Activated CD4-positive, alpha-beta T cell treated with anti-CD3 and anti-CD28 coated beads for 4 hours (primary cell): ENCODE measurements at regions not wholly inside any gene's neighbourhood (a gene's known extent, or its start where the extent isn't known, plus 50 kb on each side); places are given as distances from the start of the nearest gene placed in this dataset.

Experiments
- DNase-seq, 2 donors: peaks; one replicate each; pipeline ENCODE4 v3.0.0-alpha.2; 2020

DNA sequence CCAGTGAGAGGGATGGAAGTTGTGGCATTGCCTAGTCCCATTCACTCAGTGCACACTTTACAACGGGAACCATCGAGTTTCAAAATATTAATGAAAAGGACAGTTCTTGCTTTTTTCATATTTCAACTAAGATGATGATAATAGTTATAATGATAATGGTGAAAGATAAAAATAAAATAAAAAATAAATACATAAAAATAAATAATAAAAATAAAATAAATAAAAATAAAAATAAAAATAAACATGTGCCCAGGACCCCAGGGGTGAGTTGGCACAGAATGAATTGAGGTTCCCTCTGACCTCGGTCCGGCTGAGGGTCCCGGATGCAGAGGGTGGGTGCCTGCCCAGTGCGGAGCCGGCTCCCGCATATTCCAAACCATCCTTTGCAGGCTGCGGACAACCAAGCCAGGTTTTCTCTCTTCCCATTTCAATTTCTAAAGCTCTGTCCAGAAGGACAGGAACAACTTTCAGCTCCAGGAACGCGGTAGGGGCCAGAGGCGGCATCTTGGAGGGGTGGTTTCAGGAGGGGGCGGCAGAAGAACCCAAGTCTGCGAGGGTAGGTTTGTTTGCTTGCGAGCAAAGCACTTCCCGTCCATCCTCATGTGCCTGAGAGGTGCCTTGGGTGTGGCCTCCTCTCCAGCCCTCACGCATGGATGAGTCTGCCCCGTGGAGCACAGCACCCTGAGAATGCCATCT lies 236.8 kb downstream of the DLL1 start:
- no peak for DNase-seq

DNA sequence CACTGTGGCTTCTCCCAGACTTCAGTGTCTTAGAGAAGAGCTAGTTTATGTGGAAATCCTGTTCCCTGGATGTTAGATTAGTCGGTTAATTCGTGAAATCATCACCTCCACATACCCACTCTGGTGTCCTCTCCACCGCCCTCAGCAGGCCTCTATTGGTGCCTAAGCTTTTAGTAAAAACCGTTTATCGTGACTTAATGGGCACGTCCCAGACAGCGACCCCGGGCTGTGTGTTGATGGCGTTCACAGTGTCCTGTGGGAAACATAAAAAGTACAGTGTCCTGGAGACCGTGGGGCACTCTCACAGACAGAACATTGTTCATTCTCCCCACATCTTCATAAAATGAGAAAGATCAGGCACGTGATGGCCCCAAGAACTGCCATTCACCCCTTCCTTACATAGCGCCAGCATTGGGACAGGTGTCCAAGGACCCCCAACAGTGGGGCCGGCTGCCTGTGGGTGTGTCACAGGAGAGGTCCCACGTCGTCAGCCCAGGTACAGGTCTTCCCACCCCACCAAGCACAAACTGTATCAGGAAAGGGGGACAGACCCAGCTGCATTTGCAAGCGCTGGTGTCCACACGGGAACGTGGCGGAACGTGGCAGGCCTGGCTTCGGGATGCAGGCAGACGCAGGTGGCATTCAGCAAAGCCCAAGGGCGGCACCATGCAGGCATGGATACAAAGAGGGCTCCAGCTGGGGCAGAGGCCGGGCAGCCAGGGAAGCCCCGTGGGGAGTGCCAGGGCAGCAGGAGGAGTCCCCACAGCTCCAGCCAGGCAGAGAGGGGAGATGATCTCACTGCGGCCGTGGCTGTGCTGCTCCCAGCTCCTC lies 237.7 kb downstream of the DLL1 start:
- DNase-seq, result no peak

DNA sequence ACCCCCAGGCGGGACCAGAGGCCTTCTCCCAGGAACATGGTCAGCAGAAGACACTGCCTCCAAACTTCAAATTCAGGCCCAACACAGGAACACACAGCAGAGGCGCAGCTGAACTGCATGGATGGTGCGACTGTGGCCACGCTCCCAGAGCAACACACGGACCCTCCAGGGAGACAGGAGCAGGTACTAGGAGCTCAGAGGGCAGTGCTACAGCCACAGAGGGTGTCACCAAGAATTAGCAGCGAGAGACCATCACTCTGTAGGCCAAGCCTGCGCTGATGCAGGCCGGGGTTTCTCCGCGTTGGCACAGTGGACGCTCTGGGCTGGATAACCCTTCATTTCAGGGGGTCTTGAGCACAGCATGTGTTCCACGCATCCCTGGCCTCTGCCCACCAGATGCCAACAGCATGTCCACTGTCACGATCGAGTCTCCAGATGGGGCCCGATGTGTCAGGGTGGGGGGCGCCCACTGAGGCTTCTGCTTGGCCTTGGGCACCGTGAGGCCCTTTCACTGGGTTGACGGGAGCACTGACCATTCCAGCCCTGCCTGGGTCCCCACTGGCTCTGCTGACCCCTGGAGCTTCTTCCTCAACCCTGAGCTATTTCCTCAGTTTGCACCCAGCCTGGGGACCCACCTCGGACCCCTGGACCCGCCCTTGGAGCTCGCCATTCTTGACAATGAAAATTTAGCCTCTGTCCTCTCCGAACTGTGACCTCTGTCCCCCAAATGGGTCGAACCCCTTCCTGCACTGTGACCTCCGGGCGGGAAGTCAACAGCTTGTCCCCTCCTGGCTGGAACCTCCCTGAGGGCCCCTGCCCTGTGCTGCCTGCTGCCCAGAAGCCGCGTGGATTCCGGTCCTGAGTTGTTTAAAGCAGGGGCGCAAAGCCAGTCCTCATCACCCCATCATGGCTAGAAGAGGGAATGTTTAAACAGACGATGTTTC lies 239.4 kb downstream of the DLL1 start:
- DNase-seq, result no peak

DNA sequence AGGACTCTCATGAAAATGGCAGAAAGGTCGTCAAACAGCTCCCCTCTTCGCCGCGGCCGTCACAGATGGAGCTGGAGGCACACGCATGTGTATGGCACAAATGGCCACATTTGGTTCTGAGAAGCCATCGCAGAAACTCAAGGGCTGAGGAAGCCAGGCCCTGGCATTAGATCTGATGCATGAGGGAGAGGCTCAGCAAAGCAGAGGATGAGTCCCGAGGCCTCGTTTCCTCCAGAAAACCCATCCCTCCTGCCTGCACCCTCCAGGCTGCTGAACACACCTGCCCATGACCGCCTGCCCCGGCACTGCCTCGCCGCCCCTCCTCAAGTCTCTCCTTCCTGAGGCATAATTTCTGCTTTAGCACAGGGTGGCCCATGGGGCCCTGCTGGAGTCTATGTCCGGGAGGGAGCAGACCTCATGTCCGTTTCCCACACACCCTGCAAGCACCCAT lies 240.3 kb downstream of the DLL1 start:
- no peak for DNase-seq

DNA sequence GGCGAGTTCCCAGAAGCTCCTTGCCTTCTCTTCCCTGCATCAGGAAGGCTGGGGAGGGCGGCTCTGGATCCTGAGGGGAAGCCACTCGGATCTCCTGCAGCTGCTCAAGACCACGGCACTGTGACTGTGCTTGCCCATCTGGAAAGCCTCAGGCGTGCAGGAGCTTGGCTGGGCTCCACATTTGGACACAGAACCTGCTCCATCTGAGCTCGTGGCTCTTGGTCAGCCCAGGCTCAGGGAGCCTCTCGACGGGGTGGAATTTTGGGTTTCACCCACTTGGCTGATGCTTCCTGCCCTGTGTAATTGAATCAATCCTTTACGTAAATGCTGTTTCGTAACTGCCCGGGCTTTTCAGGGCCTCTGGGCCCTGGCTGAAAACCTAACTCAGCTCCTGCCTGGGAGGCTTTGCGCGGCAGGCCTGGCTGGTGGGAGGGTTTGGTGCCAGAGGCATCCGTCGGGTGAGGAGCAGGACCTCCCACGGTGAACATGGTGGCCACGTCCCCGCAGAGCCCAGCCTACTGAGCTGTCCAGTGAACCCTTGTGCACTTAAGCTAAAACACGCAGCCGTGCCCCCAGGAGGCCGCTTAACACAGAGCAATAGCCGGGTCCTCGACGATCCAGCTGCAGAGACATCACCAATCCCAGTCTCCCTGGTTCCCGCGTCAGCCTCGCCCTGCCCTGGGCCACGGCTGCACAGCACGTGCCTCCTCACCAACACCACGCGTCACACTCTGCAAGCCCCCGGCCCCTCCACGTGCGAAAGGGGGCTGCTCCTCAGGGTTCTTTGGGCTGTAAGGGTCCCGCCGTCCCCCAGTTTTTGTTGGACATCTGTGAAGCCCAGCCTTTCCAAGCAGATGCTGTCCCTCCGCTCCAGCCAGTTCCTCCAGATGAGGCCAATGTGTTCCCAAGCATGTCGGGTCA lies 241.0 kb downstream of the DLL1 start:
- DNase-seq, result no peak

DNA sequence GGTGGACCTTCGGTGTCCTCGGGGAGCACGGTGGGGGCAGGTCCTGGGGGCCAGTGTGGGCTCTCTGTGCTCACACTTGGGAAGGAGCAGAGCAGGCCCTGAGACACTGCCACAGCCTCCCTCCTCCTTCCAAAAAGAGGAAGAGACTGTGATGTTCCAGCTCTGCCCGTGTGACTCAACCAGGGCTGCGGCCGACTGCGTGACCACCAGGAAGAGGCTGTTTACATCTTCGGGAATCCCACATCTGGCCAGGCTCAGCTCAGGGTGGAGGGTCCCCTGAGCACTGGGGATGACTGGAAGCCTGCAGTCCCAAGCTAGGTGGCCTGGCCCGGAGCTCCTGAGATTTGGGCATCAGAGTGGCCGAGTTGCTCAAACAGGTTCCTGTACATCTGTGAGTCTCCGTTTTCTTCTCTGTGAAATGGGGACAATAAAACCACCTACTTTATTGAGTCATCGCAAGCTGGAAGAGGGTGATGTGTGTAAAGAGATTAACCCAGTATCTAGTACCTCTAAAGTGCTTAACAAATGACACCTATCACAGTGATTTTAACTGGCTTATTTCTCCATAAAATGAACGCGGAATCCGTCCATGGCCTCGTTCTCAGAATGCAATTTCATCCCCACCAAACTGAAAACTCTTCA lies 242.1 kb downstream of the DLL1 start:
- no peak for DNase-seq

DNA sequence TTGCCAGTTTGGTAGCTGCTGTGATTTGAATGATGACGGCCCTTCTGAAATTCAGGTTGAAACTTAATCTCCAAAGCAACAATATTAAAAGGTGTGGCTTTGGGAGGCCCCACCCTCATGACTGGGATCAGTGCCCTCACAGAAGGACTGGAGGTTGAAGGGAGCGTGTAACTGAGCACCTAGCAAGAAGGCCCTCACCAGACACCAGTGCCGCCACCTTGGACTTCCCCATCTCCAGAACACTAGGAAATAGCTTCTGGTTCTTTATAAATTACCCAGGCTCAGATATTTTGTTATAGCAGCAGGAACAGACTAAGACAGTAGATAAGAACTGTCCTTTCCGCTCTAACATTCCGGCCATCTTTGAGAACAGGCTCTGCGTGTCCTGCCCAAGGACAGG lies 243.1 kb downstream of the DLL1 start:
- no peak for DNase-seq

DNA sequence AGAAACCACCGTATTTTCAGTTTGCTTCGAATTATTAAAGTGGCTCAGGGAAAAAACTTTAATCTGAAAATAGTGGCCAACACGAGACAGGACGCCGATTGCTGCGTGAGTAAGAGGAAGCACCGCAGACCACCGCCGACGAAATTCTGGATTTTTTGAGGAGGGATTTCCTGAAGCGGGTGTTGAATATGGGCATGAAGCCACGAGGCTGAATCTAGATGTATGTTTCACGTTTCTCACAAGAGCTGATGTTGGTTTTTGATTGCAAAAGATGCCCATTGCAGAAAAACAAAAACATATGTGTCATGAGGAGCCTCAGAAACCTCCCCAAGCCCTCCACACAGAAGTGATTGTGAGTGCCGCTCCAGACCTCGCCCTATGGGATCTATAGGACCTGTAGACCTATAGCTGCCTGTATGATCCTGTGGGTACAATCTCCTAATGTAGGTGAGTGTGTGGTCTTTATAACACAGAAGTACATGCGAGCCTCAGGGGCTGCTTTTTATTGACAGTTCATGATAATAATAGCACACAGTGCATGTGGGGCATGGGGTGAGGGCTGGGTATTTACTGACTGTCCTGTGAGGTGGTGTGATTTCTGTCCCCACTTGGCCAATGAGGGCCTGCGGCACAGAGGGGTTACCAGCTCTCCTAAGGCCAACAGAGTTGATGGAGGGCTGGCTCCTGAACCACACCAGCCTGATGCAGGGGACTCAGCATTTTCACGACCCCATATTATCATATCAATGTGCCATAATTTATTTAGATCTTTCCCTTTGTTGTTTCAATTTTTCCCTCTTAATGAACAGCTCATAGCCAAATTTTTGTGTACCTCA lies 243.9 kb downstream of the DLL1 start:
- DNase-seq, result no peak

DNA sequence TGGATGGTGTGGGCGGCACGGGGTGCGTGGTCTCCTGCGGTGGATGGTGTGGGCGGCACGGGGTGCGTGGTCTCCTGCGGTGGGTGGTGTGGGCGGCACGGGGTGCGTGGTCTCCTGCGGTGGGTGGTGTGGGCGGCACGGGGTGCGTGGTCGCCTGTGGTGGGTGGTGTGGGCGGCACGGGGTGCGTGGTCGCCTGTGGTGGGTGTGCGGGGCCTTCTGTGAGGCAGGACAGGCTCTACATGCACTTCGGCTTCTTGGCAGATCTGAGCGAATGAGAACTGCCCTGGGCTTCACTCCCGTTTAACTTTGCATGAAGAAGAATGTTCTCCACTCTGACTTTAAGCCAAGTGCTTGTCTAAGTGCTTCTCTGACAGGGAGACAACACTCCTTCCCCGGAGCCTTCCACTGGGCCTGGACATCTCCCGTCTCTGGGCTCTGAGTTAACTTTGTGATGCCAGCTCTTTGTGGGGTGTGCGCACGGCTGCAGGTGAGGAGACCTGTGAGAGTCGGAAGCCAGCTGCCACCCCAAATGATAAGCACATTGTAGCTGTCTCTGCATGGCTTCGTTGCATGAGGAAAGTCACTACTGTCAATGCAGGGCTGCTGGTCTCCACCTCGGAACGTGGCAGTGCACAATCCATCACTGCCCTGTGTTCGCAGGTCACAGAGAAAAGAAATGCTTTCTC lies 244.8 kb downstream of the DLL1 start:
- DNase-seq, result peak in 1 of 2 donors; percentile 6

DNA sequence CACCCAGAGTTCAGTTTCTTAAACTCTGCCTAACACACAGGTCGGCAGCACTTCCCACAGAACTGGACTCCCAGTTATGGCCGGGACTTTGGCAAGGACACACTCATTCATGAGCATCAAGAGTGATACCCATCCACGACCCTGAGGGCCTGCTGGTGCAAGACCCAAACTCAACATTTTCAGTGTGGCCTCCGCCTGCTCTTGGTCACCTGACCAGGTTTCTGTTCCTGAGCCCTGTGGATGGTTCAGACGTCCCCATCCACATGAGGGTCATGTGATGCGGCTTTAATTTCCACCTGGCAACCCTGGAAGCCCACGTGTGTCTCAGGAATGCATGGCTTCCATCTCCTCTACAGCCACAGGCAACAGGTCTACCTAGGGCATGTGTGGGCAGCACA lies 245.3 kb downstream of the DLL1 start:
- no peak for DNase-seq

DNA sequence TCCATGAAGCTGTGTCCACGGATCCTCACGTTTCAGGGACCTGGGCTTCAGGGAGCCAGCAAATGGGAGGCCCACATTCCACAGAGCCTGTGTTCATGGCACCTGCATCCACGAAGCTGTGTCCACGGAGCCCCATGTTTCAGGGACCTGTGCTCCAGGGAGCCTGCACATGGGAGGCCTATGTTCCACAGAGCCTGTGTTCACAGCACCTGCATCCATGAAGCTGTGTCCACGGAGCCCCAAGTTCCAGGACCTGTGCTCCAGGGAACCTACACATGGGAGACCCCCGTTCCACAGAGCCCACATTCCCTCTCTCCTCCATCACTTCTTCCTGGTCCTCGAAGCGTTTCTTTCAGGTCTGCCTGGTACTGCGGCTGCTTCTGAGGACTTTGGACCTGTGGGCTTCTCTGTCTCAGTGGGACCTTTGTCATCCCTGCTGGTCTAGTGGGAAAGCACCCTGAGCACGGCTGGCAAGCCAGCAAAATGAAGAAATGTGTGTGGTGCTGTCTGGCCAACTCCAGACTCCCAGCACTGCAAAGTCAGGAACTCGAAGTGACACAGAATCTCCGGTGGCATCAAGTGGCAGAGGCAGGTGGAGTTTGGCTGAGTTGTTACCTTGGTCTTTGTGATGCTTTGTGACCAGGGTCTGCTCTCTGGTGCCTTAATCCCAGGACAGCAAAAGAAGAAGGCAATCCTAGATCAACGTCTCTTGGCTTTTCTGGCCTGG lies 245.9 kb downstream of the DLL1 start:
- DNase-seq, result no peak

DNA sequence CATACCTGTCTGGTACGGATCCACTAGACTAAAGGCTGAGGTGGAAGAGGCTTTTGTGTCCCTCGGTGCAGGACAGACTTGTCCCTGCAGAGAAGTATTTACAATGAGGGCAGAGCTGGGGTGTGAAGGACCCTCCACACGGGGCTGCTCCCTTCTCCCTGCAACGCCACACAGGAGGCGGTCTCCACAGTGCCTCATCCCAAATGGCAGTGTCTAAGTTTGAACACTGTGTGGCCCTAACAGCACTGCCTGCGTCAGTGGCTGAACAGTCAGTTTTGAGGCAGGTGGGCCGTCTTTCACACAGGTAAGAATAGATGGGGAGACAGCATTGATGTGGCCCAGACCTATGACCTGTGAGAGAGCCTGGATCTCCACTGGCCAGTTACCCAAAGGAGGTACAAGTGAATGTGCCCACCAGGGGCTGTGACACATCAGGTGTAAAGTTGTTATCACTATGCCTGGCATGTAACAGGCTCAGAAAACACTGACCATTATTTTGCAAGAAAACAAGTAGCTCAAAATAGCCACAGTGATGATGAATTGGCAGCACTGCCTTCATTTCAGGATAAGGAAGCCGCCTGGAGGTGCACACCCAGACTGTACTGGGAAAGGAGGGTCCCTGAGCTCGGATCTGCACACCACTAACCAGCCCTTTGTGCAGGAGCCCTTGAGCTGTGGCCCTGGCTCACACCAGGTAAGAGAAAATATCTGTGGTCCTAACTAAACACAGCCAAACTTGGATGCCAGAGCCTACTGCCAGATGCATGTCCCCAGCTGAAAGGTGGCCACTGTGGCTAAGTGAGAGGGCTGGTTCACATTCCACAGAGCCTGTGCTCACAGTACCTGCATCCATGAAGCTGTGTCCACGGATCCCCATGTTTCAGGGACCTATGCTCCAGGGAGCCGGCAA lies 246.7 kb downstream of the DLL1 start:
- DNase-seq, result no peak

DNA sequence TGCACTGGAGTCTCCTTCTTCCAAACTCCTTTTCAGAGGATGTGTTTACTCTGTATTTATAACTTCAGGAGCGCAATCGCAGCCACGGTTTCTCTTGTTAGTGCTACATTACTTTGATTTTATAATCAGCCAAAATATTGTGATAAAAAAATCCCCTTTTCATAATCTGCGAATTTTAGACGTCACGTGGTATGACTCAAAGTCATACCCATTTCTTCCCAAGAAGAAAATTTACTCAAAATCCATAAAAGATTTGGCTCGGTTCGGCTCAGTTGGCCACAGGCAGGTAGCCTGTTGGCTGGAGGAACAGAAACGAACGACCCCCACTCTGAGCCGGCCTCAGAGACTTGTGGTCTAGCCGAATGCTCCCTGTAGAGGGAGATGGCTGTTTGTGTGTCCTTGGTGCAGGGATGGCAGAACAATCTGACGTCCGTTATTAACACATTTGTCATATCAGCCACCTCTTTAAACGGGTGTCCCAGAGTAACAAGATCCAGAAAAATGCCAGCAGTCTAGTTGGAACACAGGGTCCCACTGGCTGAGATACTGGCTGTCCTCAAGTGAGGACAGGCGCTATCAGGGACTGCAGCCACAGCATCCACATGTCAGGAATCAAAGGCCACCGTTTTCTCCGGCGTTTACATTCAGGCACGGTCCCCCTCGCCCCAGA lies 247.6 kb downstream of the DLL1 start:
- DNase-seq, result no peak

DNA sequence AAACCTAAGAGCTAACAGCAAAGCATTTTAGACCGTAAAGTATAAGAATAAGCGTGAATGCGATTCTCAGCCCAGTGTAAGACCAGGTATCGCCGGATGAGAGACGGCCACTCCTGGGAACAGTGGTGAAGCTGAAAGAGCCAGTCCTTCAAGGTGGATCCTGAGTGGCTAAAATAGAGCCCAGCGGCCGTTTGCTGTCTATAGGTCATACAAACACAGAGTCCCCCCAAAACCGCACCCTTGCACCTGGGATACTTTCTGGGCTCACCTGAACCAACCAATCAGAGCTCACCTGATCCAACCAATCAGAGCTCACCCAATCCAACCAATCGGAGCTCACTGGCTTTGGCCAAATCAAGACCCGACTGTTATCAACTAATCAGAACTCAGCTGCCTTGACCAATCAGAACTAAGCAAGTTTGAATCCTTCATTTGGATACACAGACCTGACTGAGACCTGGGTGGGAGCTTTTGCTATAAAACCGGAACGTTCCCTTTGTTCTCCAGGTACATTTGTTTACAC lies 248.2 kb downstream of the DLL1 start:
- no peak for DNase-seq

DNA sequence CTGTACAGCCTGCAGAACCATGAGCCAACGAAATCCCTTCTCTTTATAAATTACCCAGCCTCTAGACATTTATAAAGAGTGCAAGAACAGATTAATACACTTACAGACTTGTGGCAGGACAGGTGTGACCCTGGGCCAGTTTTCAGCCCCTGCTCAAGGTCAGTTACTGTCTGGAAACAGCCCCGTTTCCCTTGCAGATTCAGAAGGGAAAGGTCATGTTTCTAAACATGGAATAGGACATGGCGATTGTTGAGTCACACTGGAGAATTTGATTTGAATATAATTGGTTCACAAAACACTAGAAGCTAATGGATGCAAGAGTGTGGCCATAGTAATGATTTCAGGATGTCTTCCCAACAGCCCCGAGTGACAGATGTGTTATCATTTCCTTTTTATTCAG lies 248.8 kb downstream of the DLL1 start:
- DNase-seq, result no peak

DNA sequence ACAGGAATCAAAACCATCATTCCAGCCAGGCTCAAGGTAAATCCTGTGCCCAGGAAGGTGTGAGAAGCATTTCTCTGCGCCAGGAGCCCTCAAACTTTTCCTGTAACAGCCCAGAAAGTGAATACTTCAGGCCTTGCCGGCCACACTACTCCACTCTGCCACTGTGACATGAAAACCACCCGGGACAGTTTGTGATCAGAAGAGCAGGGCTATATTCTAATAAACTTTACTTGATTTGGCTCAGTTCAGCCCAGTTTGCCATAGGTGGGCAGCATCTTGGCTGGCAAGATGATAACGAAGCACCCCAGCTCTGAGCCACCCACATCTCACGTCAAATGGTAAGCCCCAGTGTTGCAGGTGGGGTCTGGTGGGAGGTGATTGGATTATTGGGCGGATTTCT lies 249.4 kb downstream of the DLL1 start:
- no peak for DNase-seq

DNA sequence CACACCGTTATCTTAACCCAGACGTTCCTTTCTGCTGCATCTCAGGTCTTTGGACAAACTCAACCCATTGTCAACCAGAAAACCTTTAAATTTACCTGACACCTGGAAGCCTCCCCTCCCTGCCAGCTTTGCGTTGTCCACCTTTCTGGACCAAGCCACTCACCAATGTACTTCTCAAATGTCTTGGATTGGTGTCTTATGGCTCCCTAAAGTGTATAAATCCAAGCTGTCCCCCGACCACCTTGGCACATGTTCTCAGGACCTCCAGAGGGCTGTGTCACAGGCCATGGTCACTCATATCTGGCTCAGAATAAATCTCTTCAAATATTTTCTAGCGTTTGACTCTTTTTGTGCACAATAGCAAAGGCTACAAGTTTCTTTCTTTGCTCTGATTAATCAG lies 250.0 kb downstream of the DLL1 start:
- no peak for DNase-seq
